ENCODE measurements at regions not wholly inside any gene's neighbourhood (a gene's known extent, or its start where the extent isn't known, plus 50 kb on each side); places are given as distances from the start of the nearest gene placed in this dataset.

DNA sequence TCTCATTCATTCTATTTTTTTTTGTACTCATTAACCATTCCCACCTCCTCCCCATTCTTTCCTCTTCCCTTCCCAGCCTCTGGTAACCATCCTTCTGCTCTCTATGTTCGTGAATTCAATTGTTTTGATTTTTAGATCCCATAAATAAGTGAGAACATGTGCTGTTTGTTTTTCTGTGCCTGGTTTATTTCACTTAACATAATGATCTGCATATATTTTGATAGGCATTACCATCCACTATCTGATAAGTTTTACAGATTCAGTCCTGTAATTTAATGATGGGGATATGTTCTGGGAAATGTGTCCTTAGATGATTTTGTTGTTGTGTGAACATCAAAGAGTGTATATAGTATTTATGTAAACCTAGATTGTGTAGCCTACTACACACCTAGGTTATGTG, 77.5 kb upstream of the CPHXL start:
- TF ChIP-seq, protein P1, sequence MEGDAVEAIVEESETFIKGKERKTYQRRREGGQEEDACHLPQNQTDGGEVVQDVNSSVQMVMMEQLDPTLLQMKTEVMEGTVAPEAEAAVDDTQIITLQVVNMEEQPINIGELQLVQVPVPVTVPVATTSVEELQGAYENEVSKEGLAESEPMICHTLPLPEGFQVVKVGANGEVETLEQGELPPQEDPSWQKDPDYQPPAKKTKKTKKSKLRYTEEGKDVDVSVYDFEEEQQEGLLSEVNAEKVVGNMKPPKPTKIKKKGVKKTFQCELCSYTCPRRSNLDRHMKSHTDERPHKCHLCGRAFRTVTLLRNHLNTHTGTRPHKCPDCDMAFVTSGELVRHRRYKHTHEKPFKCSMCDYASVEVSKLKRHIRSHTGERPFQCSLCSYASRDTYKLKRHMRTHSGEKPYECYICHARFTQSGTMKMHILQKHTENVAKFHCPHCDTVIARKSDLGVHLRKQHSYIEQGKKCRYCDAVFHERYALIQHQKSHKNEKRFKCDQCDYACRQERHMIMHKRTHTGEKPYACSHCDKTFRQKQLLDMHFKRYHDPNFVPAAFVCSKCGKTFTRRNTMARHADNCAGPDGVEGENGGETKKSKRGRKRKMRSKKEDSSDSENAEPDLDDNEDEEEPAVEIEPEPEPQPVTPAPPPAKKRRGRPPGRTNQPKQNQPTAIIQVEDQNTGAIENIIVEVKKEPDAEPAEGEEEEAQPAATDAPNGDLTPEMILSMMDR (conservative IDR thresholded peaks at IDR 0.05; ENCODE audit: low read depth in 2 of 2) = no peak
- TF ChIP-seq EZH2 (IDR thresholded peaks at IDR 0.05; ENCODE audit: low read depth, unreplicated experiment) = no peak
- no peak for TF ChIP-seq ZNF331 (CRISPR knock-in tag; IDR thresholded peaks at IDR 0.05; ENCODE audit: low read depth)
- no peak for TF ChIP-seq CREB1 (CRISPR knock-in tag; IDR thresholded peaks at IDR 0.05; ENCODE audit: low read depth)
- no peak for TF ChIP-seq POLR2AphosphoS5 (IDR thresholded peaks at IDR 0.05; ENCODE audit: low read depth)
- TF ChIP-seq ZNF114 (CRISPR knock-in tag; IDR thresholded peaks at IDR 0.05) = no peak
- TF ChIP-seq JUNB (IDR thresholded peaks at IDR 0.05; ENCODE audit: unreplicated experiment) = no peak
- TF ChIP-seq, protein P2, sequence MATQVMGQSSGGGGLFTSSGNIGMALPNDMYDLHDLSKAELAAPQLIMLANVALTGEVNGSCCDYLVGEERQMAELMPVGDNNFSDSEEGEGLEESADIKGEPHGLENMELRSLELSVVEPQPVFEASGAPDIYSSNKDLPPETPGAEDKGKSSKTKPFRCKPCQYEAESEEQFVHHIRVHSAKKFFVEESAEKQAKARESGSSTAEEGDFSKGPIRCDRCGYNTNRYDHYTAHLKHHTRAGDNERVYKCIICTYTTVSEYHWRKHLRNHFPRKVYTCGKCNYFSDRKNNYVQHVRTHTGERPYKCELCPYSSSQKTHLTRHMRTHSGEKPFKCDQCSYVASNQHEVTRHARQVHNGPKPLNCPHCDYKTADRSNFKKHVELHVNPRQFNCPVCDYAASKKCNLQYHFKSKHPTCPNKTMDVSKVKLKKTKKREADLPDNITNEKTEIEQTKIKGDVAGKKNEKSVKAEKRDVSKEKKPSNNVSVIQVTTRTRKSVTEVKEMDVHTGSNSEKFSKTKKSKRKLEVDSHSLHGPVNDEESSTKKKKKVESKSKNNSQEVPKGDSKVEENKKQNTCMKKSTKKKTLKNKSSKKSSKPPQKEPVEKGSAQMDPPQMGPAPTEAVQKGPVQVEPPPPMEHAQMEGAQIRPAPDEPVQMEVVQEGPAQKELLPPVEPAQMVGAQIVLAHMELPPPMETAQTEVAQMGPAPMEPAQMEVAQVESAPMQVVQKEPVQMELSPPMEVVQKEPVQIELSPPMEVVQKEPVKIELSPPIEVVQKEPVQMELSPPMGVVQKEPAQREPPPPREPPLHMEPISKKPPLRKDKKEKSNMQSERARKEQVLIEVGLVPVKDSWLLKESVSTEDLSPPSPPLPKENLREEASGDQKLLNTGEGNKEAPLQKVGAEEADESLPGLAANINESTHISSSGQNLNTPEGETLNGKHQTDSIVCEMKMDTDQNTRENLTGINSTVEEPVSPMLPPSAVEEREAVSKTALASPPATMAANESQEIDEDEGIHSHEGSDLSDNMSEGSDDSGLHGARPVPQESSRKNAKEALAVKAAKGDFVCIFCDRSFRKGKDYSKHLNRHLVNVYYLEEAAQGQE (IDR thresholded peaks at IDR 0.05; ENCODE audit: unreplicated experiment) = no peak
- no peak for TF ChIP-seq EZH2phosphoT487 (IDR thresholded peaks at IDR 0.05; ENCODE audit: unreplicated experiment)
- no peak for TF ChIP-seq NANOG (IDR thresholded peaks at IDR 0.05; ENCODE audit: borderline replicate concordance)
- TF ChIP-seq STAT1 (IDR thresholded peaks at IDR 0.05; ENCODE audit: unreplicated experiment) = no peak
- TF ChIP-seq, protein P3, sequence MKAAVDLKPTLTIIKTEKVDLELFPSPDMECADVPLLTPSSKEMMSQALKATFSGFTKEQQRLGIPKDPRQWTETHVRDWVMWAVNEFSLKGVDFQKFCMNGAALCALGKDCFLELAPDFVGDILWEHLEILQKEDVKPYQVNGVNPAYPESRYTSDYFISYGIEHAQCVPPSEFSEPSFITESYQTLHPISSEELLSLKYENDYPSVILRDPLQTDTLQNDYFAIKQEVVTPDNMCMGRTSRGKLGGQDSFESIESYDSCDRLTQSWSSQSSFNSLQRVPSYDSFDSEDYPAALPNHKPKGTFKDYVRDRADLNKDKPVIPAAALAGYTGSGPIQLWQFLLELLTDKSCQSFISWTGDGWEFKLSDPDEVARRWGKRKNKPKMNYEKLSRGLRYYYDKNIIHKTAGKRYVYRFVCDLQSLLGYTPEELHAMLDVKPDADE (IDR thresholded peaks at IDR 0.05) = no peak
- TF ChIP-seq, protein P4, sequence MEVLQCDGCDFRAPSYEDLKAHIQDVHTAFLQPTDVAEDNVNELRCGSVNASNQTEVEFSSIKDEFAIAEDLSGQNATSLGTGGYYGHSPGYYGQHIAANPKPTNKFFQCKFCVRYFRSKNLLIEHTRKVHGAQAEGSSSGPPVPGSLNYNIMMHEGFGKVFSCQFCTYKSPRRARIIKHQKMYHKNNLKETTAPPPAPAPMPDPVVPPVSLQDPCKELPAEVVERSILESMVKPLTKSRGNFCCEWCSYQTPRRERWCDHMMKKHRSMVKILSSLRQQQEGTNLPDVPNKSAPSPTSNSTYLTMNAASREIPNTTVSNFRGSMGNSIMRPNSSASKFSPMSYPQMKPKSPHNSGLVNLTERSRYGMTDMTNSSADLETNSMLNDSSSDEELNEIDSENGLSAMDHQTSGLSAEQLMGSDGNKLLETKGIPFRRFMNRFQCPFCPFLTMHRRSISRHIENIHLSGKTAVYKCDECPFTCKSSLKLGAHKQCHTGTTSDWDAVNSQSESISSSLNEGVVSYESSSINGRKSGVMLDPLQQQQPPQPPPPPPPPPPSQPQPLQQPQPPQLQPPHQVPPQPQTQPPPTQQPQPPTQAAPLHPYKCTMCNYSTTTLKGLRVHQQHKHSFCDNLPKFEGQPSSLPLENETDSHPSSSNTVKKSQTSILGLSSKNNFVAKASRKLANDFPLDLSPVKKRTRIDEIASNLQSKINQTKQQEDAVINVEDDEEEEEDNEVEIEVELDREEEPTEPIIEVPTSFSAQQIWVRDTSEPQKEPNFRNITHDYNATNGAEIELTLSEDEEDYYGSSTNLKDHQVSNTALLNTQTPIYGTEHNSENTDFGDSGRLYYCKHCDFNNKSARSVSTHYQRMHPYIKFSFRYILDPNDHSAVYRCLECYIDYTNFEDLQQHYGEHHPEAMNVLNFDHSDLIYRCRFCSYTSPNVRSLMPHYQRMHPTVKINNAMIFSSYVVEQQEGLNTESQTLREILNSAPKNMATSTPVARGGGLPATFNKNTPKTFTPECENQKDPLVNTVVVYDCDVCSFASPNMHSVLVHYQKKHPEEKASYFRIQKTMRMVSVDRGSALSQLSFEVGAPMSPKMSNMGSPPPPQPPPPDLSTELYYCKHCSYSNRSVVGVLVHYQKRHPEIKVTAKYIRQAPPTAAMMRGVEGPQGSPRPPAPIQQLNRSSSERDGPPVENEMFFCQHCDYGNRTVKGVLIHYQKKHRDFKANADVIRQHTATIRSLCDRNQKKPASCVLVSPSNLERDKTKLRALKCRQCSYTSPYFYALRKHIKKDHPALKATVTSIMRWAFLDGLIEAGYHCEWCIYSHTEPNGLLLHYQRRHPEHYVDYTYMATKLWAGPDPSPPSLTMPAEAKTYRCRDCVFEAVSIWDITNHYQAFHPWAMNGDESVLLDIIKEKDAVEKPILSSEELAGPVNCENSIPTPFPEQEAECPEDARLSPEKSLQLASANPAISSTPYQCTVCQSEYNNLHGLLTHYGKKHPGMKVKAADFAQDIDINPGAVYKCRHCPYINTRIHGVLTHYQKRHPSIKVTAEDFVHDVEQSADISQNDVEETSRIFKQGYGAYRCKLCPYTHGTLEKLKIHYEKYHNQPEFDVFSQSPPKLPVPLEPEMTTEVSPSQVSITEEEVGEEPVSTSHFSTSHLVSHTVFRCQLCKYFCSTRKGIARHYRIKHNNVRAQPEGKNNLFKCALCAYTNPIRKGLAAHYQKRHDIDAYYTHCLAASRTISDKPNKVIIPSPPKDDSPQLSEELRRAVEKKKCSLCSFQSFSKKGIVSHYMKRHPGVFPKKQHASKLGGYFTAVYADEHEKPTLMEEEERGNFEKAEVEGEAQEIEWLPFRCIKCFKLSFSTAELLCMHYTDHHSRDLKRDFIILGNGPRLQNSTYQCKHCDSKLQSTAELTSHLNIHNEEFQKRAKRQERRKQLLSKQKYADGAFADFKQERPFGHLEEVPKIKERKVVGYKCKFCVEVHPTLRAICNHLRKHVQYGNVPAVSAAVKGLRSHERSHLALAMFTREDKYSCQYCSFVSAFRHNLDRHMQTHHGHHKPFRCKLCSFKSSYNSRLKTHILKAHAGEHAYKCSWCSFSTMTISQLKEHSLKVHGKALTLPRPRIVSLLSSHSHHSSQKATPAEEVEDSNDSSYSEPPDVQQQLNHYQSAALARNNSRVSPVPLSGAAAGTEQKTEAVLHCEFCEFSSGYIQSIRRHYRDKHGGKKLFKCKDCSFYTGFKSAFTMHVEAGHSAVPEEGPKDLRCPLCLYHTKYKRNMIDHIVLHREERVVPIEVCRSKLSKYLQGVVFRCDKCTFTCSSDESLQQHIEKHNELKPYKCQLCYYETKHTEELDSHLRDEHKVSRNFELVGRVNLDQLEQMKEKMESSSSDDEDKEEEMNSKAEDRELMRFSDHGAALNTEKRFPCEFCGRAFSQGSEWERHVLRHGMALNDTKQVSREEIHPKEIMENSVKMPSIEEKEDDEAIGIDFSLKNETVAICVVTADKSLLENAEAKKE (CRISPR knock-in tag; IDR thresholded peaks at IDR 0.05) = no peak

All from GM23338 (cell line).